ENCODE measurements at regions not wholly inside any gene's neighbourhood (a gene's known extent, or its start where the extent isn't known, plus 50 kb on each side); places are given as distances from the start of the nearest gene placed in this dataset.
"Not testable (repeated sequence)": the region's sequence is repeated elsewhere in the genome, so short reads cannot be mapped to it uniquely, and the experiment has no call there.

GRCh38 chr18:46215902-46216723, 111.9 kb downstream of the HAUS1 start:
- no peak overlapping the region for H3K27ac ChIP-seq
- no peak for TF ChIP-seq ZFX (IDR thresholded peaks at IDR 0.05)
- TF ChIP-seq, protein P1, sequence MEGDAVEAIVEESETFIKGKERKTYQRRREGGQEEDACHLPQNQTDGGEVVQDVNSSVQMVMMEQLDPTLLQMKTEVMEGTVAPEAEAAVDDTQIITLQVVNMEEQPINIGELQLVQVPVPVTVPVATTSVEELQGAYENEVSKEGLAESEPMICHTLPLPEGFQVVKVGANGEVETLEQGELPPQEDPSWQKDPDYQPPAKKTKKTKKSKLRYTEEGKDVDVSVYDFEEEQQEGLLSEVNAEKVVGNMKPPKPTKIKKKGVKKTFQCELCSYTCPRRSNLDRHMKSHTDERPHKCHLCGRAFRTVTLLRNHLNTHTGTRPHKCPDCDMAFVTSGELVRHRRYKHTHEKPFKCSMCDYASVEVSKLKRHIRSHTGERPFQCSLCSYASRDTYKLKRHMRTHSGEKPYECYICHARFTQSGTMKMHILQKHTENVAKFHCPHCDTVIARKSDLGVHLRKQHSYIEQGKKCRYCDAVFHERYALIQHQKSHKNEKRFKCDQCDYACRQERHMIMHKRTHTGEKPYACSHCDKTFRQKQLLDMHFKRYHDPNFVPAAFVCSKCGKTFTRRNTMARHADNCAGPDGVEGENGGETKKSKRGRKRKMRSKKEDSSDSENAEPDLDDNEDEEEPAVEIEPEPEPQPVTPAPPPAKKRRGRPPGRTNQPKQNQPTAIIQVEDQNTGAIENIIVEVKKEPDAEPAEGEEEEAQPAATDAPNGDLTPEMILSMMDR (conservative IDR thresholded peaks at IDR 0.05): no peak

DNA sequence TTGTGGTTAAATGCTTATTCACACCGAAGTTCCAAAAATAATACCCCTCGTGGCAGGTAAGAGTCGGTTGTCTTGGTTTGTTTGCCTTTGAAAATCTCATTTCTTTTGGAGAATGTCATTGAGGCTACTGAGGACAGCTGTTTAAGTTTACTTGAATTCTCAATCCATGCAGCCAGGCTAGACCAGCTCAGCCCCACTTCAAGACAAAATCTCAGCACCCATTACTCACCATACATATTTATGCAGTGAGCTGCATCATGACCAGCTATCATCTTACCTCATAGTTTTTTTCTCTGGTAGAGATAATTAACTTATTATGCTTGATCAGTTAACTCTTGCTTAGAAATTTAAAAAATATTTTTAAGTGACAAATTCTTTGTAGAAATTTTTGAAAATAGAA, 115.9 kb downstream of the HAUS1 start:
- H3K27ac ChIP-seq: no peak overlapping the region
- TF ChIP-seq ZFX (IDR thresholded peaks at IDR 0.05): no peak
- TF ChIP-seq, protein P1 (conservative IDR thresholded peaks at IDR 0.05): no peak

GRCh38 chr18:46222093-46222492, 117.9 kb downstream of the HAUS1 start:
- H3K27ac ChIP-seq: no peak overlapping the region
- no peak for TF ChIP-seq ZFX (IDR thresholded peaks at IDR 0.05)
- TF ChIP-seq, protein P1 (conservative IDR thresholded peaks at IDR 0.05): no peak

DNA sequence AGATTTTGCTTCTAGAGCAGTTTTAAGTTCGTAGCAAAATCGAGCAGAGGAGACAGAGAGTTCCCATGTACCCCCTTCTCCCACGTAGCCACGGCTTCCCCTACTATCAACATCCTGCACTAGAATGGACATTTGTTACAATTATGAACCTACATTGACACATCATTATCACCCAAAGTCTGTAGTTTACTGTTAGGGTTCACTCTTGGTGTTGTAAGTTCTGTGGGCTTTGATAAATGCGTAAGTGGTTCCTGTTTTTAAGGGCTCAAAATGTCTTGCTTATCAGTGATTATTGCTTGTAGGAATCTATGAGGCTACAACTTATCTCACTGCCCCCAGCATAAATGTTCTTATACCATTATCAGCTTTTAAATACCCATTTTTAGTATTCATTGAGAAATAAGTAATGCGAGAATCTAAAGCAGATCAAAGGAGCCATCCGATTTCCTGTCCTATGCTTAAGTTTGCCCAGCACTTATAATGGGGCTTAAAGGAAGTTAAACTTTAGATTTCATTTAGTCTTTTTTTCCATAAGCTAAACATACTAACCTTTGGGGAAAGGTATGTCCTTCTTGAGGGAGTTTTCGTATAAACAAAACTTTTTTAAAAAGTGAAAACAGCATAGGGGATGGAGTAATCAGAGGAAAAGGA, 118.7 kb downstream of the HAUS1 start:
- no peak overlapping the region for H3K27ac ChIP-seq
- no peak for TF ChIP-seq ZFX (IDR thresholded peaks at IDR 0.05)
- TF ChIP-seq, protein P1 (conservative IDR thresholded peaks at IDR 0.05): no peak

DNA sequence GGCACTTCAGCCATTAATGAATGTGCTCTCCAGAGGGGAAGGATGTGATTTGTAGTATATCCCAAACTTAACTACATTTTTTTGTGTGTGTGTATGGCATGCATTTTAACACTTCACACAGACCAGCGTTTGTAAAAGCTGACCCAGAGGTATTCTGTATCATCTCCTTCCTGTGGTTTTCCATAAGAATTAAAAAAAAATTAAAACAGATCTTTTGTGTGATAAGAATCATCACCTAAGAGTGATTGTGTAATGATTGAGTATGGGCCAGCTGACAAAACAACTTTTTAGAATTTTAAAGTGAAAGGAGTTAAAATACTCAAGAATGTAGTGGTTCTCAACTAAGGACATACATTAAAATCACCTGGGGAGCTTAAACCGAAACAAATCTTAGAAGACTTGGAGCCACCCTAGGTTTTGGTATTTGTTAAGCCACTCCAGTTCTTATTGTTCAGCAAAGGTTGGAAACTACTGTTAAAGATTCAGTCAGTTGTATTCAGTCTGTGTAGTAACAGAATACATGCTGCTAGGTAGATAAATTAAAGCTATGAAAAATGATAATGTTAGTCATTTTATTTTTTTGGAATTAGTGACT, 120.1 kb downstream of the HAUS1 start:
- TF ChIP-seq, protein P1 (conservative IDR thresholded peaks at IDR 0.05): no peak
- no peak for TF ChIP-seq ZFX (IDR thresholded peaks at IDR 0.05)
- H3K27ac ChIP-seq: no peak overlapping the region

- no peak overlapping the region for H3K27ac ChIP-seq
- TF ChIP-seq ZFX (IDR thresholded peaks at IDR 0.05): no peak
- TF ChIP-seq, protein P1 (conservative IDR thresholded peaks at IDR 0.05): no peak
These were observed 122.3 kb downstream of the HAUS1 start for GRCh38 chr18:46226461-46226860.

DNA sequence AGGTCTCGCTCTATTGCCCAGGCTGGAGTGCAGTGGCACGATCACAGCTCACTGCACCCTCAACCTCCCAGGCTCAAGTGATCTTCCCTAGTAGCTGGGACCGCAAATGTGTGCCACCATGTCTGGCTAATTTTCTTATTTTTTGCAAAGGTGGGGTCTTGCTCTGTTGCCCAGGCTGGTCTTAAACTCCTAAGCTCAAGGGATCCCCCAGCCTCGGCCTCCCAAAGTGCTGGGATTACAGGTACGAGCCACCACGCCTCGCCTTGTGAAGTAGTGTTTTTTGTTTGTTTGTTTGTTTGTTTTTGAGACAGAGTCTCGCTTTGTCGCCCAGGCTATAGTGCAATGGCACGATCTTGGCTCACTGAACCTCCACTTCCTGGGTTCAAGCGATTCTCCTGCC, 125.5 kb downstream of the HAUS1 start:
- not testable (repeated sequence) for H3K27ac ChIP-seq

All from C4-2B (cell line).